D341Med (cell line): ENCODE measurements at regions not wholly inside any gene's neighbourhood (a gene's known extent, or its start where the extent isn't known, plus 50 kb on each side); places are given as distances from the start of the nearest gene placed in this dataset.

Experiments
- DNase-seq: peaks from one replicate; pipeline ENCODE4 v3.0.0; 2012; ENCODE audit warnings: low spot score

GRCh38 chr10:21326594-21327288 lies 198.7 kb downstream of the SKIDA1 start:
- DNase-seq, result no peak

- no peak for DNase-seq
Observed at GRCh38 chr10:21318540-21319167, 206.8 kb downstream of the SKIDA1 start.

GRCh38 chr10:21317902-21318301 lies 207.6 kb downstream of the SKIDA1 start:
- DNase-seq, result no peak

GRCh38 chr10:21315645-21316220 lies 209.7 kb downstream of the SKIDA1 start:
- no peak for DNase-seq

DNA sequence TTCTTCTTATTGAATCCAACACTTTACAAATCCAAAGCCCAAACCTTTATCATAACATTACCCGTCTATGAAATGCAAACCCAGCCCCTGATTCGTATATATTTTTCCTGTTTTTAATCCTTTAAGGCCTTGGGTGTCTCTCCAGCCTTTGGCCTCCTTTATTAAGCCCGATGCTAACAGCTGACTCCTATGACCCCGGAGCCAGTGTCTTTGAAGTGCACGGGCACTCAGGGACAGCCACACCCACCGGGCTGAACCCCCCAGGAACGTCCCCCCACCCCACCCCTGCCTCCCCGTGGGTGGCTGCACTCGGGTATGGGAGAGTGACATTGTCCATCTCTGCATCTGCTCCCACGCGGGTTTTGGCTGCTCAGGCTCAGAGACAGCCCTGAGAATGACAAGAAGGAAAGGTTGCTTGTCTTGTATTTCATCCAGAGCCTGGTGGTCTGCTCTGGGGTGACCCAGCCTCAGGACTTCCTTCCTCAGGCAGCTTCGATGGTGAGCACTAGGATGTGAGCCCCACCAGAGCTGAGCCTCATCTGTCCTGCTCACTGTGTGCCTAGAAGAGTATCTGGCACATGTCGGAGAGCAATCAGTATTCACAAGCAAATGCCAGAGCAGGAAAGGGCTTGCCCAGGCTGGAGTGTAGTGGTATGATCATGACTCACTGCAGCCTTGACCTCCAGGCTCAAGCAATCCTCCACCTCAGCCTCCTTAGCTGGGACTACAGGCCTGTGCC lies 210.4 kb downstream of the SKIDA1 start:
- no peak for DNase-seq

- DNase-seq, result no peak
Observed at GRCh38 chr10:21314111-21314626, 211.3 kb downstream of the SKIDA1 start.

GRCh38 chr10:21313691-21314090 lies 211.8 kb downstream of the SKIDA1 start:
- DNase-seq, result no peak

DNA sequence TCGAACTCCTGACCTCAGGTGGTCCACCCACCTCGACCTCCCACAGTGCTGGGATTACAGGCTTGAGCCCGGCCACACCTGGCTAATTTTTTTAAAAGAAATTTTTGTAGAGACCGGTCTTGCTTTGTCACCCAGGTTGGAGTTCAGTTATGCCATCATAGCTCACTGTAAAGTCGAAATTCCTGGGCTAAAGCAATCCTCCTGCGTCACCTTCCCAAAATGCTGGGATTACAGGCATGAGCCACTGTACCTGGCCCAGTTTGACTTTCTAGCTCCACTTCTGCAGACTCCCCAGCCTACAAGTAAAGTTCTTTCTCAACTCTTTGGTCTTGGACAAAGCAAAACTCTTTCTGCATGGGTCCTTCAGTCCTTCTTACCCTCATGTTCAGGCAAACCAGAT lies 214.1 kb downstream of the SKIDA1 start:
- no peak for DNase-seq

GRCh38 chr10:21309427-21309826 lies 216.1 kb downstream of the SKIDA1 start:
- DNase-seq, result no peak

DNA sequence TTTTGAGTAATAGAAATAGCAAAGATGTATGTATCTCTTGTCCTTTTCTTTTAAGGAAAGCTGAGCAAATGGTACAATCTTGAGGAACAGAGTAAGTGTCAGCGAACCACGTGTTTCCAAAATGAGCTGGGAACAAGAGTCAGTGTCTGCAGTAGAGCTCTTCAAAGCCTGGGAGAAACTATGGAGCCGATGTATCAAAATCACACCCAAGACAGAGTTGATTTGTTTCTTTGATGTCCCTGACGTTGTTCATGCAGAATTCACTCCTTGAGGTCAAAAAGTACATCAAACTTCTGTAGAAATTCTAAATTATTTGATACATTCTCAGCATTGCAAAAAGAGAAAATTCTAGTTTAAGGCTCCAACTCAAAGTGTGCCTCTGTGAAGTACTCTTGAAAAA lies 216.5 kb downstream of the SKIDA1 start:
- no peak for DNase-seq

GRCh38 chr10:21308018-21308417 lies 217.5 kb downstream of the SKIDA1 start:
- no peak for DNase-seq

GRCh38 chr10:21304608-21305007 lies 220.9 kb downstream of the SKIDA1 start:
- no peak for DNase-seq

DNA sequence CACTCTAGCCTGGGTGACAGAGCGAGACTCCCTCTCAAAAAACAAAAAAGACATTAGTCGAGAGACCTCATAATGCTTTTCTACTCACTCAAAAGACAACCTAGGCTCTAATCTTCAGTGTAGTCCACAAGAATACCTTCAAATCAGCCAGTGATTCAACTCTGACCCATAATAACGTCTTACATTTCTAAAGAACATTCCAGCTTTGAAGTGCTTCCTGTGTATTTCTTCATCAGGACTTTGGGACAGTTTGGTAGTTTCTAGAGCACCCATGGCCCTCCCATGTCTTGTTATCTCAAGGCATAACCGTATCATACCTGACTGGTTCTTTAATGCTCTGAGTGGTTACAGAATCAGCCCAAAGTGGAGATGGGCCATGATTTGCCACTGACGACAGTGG lies 221.3 kb downstream of the SKIDA1 start:
- DNase-seq, result no peak

GRCh38 chr10:21300551-21300950 lies 224.9 kb downstream of the SKIDA1 start:
- no peak for DNase-seq

DNA sequence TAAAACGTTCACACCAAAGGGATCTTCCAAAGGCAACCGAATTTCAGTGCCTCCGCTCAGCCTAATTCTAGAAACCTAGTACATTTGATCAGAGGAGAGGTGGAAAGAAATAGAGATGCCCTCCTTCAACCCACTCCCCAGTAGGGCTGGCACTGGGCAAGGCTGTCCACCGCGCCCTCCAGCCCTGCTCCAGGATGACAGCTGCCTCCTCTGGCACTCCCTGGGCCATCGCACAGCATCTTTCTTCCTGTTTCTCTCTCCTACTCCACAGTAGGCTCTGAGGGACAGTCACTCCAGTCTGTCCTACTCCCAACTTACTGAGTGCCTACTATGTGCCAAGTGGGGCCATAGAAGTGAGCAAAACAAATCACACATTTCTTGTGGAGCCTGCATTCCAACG lies 226.2 kb downstream of the SKIDA1 start:
- DNase-seq, result no peak

DNA sequence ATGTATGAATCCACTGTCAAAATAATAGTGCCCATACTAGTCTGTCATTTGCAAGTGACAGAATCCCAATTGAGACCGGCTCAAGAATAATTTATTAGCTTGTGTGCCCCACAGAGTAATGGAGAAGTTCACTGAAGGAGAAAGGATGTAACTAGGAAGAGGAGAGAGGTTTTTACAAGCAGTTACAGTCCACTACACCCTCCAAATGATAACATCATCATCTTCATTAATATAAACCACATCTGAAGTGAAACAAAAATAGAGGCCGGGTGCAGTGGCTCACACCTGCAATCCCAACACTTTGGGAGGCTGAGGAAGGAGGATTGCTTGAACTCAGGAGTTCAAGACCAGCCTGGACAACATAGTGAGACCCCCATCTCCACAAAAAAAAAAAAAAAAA lies 226.8 kb downstream of the SKIDA1 start:
- no peak for DNase-seq

DNA sequence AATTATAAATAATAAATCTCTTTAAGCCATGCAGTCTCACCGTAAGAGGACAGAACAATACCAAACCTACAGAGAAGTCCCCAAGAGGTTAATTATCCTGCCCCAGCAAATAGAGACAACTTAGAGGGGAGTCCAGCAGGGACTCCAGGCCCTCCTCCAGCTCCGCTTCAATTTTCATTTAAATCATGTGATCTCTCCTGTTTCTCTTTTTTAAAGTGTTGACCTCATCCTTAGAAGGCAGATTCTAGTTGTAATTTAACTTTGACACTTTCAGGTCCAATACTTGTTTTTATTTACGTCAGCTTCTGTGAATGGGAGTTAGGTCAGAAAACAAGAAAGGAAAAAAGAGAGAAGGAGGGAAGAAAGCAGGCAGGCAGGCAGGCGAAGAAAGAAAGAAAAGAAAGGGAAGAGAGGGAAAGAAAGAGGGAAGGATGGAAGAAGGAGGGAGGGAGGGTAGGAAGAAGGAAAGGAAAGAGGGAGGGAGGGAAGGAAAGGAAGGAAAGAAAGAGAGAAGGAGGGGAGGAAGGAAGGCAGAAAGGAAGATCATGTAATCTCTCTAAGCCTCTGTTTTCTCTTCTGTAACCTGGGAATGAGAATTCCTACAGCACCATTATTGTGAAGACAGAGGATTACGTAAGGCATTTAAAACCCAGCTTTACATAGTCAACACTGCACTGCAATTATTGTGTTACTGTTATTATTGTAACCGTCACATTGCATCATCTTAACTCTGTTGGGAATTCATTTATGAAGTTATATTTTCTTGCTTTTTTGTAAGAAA lies 227.7 kb downstream of the SKIDA1 start:
- DNase-seq, result no peak

DNA sequence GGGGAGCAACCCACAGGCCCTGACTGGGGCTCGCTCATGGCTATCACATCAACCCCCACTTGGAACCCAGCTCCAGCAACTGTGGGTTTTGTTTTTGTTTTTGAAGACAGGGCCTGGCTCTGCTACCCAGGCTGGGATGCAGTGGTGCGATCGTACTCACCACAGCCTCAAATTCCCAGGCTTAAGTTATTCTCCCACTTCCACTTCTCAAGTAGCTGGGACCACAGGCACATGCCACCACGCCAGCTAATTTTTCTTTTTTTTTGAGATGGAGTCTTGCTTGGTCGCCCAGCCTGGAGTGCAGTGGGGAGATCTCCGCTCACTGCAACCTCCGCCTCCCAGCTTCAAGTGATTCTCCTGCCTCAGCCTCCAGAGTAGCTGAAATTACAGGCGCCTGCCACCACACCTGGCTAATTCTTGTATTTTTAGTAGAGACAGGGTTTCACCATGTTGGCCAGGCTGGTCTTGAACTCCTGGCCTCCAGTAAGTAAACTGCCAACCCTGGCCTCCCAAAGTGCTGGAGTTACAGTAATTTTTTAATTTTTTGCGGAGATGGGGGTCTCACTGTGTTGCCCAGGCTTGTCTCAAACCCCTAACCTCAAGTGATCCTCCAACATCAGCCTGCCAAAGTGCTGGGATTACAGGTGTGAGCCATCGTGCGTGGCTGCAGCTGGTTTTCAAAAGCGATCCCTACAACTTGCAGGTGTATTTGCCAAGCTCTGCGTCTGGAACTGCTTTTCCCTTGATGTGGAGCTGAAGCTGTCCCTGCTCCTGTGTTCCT lies 228.7 kb downstream of the SKIDA1 start:
- no peak for DNase-seq

GRCh38 chr10:21293518-21294356 lies 231.7 kb downstream of the SKIDA1 start:
- no peak for DNase-seq
